SK-MEL-5 (cell line): ENCODE measurements at regions not wholly inside any gene's neighbourhood (a gene's known extent, or its start where the extent isn't known, plus 50 kb on each side); places are given as distances from the start of the nearest gene placed in this dataset.

Experiments
- DNase-seq: peaks from one replicate; pipeline ENCODE4 v3.0.0-alpha.2; 2016; ENCODE audit warnings: low read depth, low spot score
- in situ Hi-C: cut with HindIII; loops from 2 replicates; pipeline ENCODE4 v1.10.0; 2016; ENCODE audit warnings: low sequenced_read_pairs, high pct_unique_total_duplicates, low pct_unique_long_range_greater_than_20kb

DNA sequence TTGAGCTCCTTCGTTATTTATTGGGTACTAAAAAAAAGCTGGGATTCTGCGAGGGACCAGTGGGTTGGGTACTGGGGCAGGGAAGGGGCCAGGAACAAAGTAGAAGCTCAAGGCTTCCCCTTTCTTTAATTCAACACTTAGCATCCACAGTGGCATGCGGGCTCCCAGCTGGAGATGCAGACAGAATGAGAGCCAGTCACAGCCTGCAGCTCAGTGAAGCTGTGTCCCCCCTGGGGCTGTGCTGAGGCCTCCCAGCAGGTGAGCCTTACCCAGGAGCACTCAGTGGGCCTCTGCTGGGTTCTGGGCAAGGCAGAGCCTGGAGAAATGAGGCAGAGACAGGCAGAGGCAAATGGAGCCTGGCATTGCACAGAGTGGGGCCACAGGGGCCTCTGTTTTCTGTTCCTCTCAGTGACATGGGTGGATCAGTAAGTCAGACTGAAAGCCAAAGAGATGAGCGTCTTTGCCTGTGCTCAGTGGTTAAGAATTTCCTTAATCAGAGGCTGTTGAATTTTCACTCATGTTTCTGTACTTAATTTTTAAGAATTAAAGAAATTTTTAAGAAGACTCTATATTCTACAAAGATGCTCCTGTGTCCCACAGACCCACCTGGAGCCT is 181.4 kb upstream of the RBPJ start:
- in situ Hi-C loops, result no loop called here
- DNase-seq, result no peak

DNA sequence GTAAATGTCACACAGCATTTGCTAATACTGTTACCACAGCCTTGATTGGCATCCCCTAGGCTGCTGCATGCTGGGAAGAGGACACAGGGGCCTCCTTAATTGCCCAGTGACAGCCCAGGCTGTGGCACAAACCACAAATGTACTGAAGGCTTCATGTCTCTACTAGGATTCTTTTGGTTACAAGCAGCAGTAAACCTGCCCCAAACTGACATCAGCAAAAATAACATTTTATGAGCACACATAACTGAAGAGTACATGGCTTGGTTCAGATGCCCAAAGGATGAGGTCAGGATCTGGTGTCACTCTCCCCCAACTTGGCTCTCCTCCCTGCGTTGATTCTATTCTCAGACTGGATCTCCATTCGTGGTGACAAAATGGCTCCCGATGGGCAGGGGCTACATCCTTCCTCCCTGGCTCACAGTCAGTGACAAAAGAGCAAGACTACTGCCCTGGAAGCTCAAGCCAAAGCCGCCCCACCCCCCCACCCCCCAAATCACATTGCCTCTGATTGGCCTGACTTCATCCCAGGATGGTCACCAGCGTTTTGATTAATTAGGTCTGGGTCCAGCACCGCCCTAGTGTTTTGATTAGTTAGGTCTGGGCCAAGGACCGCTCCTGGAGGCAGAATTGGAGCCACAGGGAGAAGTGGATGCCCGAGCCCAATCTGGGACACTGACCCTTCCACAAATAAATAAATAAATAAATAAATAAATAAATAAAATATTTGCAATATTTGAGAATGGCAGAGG is 180.5 kb upstream of the RBPJ start:
- no peak for DNase-seq
- in situ Hi-C loops, result no loop called here

DNA sequence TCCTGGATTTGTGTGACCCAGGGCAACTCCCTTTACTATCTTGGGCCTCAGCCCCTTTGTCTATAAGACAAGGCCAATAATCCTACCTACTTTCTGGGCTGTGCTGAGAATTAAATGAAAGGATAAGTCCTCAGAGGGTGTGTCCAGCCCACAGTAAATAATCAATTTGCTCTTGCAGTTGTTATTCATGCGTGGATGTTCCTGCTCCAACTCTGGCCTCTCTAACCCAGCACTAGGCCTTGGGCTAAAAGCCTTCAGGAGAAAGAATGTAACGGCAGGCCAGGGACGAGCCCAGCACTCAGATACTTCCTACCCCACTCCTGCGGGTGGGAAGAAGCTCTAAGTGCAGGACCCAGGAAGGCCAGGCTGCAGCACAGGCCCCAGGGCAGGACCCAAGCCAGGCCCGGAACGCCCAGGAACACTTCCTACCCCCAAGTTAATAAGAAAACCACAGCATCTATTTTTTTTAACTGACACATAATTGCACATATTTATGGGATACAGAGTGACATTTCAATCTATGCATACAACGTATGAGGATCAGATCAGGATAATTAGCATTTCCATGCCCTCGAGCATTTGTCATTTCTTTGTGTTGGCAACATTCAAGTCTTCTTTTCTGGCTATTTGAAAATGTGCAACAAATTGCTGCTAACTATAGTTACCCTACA is 179.6 kb upstream of the RBPJ start:
- no peak for DNase-seq
- in situ Hi-C loops, result no loop called here

DNA sequence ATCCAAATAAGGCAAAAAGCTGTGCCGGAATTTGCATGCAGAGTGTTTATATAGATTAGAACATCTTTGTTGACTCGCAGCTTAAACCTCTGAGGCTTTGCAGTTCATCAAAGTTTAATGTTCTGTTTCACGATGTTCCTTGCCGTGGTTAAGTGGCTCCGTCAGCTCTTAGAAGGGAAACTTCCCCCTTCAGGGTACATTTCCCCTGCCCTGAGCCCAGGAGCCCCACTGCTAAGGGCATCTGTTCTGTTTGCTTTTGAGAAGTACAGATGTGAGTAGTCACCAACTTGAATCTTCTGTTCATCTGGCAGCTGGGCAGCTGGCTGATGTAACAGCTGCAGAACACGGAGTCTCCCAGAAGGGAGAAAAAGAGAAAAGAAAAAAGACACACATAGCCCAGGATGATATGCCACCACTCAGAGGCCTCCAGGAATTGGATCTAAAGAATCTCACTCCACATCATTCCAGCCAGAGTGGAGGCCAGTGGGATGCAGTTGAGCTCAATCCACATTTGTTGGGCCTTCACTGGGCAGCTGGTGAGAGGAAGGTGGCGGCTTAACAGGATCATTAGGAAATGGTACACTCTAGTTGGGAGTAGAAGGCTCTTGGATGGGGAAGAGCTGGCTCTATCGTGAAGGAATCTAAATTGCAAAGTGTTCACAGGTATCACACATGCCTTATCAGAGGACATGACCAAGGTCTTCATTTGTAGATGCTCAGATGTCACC is 178.7 kb upstream of the RBPJ start:
- no peak for DNase-seq
- in situ Hi-C loops, result no loop called here

DNA sequence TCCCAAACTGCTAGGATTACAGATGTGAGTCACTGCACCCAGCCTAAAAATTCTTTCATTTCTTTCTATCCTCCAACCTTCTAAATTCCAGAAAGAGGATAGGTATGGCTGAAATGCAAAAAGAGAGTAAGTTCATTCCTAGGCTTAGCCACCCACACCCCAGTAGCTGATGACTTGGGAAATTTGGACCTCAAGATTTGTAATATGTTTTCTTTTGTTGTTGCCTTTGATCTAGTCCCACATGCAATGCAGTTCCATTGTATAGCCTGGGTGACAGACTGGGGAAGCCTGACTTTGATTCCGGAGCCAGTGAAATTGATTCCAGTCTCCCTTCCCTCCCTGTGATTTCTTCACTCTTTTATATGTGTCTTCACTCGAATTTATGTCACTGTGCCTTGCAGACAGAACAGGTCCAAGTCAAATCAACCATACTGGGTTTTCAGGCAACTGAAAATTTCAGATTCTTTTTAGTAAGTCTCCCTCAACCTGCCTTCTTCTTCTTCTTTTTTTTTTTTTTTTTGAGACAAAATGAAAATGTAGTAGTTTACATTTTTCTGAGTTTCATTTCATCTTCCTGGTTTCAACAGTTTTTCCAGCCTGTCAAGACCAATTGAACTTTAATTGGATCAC is 176.2 kb upstream of the RBPJ start:
- in situ Hi-C loops, result no loop called here
- no peak for DNase-seq

DNA sequence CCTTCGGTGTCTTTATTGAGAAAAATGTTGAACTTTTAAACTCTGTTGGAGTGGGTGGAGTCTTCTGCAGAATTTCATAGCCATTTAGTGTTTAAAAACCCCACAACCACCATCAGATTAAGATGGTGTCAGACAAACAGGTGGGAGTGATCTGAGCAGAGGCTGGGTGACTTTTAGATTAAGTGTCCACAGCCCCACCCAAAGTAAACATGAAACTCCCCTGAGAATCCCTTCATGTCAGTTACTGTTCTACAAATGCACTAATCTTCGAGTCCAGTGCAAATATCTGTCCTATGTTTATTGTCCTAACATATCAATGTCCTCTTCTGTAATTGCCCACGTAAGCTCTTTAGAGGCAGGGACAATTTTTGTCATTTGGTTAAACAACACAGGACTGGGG is 175.6 kb upstream of the RBPJ start:
- no peak for DNase-seq
- in situ Hi-C loops, result no loop called here

DNA sequence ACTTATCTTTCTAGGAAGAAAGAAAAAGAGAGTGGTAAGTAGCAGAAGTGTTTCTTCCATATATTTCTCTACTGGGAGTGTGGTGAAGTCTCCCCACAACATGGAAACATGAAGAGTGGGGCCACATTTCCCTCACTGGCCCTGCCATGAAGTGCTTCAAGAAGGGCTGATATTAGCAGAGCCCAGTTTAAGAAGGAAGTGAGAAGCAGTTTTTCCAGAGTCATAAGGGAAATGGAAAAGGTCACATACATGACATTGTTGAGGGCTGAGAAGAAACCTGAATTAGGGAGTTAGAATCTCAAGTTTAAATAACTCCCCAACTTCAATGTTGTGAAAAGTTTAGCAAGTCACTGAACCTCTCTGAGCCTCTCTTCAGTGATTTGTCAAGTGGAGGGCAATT is 171.9 kb upstream of the RBPJ start:
- in situ Hi-C loops, result no loop called here
- DNase-seq, result no peak

DNA sequence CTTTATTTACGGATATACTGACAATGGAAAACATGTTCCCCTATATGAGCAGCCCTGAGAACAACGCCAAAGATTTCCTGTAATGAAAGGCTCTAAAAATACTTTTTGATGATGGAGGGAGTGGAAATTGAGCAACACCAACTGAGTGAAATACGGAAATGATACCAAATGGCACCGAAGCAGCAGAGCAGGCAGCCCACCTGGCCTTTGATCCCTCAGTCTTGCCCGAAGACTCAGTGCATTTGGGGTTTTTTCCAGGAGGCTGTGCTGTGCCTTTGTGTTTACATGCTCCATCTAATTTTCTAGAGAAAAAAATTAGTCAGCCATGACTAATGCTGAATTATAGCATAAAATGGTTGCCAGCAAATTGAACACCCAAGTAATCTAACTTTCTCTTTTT is 169.9 kb upstream of the RBPJ start:
- DNase-seq, result no peak
- in situ Hi-C loops, result no loop called here

DNA sequence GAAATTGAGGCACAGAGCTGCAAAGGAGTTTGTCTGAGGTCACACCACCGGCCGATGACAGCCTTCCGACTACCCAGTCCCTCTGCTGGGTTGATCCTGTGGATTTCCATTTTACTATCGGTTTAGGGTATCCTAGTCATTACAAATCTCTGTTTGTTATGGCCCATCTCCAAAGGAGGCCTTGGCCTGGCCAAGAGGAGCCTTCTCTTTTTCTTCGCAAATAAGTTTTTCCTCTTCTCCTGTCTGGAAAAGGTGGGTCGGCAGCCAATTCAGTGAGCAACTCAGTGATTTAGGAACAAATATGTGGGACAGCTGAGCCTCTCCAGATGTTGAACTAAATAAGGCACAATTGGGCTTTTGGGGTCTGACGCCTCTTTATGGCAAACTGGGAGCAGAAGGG is 169.2 kb upstream of the RBPJ start:
- in situ Hi-C loops, result no loop called here
- DNase-seq, result no peak

DNA sequence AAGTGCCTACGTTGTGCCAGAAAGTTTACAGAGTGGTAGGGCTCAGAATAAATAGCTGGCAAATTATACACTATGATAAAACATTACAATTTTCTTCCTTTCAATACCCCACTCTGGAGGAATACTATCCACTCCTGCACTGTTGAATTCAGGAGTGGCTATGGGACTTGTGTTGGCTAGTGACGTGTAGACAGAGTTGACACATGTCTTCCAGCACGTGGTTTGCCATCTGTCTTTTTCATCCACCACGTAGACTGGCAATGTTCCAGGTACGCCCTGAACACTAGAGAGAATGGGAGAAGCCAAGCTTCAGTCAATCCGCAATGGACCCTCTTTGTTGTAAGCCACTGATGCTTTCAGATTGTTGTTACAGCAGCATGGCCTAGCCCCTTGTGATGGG is 168.8 kb upstream of the RBPJ start:
- in situ Hi-C loops, result no loop called here
- no peak for DNase-seq

DNA sequence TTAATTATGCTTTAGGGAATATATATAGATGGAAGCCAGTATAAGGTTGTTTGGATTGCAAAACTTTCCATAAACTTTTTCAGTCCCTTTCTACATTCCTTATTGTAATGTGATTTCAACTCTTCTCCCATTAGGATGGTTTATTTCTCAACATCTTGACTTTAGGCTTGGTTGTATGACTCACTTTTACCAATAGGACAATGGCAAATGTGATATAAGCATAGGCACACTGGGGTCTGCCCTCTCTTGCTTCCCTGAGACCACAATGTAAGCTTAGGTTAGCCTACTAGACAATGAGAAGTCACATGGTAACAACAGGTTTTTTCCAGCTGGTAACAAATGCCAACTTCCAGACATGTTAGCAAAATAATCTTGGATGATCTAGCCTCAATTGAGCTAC is 163.3 kb upstream of the RBPJ start:
- in situ Hi-C loops, result no loop called here
- DNase-seq, result no peak

DNA sequence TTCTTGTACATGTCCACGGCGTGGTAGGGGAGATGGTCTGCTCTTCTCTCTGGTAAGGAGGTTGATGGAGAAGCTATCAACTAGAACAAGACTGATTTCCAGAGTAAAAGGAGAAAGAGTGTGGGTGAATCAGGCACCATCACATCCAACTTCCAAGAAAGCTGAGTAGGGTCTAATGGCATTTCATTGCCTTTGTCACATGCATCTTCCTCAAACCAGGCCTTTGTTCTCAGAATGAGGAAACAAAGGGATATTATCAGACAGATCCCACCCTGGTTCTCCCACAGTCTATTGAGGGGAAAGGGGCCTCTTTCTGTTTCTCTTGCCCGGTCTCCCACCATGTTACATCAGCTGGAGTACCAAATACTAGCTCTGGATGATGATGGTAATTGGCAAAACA is 160.2 kb upstream of the RBPJ start:
- no peak for DNase-seq
- in situ Hi-C loops, result no loop called here

DNA sequence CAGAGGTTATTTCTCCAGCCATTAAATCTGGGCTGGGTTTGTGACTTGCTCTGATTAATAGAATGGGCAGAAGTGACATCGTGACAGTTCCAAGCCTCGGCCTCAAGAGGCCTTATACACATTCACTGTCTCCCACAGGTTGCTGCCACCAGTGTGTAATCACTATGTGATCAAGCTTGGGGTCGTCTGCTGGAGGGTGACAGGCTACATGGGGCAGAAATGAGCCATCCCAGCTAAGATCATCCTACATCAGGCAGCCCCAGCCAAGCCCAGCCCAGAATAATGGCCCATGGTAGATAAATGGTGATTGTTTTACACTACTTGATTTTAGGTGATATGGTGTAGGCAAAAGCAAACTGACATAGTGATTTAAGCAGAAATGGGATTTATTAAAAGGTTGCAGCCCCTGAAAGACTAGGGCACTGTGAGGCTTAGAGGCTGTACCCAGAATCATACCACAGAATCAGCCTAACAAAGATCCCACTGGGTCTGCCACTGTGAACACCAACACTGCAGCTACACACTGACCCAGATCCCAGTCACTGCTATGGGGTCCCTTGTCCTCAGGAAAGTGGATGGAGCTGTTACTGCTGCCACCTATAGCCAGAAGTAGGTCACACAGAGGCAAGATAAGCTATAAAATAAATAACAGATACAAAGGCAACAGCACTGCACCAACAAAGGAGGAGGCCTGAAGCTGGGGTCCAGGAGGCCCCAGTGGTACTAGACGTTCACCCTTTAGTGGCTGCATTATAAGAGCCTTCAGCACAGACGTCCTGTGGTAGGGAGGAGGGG is 159.6 kb upstream of the RBPJ start:
- in situ Hi-C loops, result no loop called here
- peak; percentile 54 for DNase-seq

DNA sequence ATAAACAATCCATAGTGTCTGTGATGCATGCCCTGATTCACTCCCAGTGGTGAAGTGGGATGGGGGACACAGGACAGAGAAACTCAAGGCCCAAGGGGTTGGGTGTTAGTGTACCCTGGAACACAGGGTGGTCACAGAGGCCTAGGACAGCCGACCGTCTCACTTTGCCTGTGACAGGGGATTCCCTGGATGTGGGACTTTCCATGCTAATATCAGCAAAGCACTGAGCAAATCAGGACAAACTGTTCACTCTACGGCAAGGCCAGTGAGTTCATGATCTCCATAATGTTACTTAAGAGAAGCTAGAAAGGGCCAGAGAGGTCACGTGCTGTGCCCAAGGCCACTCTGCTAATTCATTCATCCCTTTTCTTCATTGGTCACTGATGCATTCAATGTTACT is 158.7 kb upstream of the RBPJ start:
- no peak for DNase-seq
- in situ Hi-C loops, result no loop called here

DNA sequence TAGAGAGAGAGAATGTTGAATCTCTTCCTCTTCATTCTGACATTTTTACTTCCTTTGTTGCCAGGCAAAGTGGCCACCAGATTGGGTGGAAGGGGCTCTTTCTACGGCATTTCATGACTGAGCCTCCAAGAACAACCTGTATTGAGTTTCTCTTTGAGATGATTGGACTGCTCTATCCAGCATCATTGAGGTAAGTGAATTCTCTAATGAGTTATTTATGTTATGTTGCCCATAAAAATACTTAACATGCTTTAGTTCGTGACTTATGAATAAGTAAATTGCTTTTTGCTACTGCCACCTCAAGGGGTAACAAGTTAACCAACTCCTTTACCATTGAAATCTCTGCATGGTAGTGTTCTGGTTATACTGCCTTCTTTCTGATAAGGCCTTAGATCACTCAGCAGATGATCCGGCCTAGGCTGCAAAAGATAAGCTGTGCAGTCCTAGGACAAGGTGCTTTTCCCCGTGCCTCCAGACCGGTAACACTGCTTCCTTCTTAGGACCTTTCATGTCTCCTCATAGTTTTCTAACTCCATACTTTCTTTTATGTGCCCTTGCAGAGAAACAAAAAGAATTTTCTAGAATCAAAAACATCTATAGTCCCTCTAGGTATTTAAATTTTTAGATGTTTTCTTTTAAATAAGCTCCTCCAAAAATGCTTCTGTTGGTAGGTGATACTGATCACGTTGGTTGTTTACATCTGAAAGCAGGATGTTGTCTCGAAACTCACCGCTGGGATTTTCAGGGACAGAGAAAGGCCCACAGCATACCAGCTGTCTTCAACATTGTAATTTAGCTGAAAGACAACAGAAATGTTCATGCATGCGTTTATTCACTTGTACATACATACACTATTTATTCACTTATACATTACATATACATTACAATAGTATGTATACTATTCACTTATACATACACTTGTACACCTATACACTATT is 157.1 kb upstream of the RBPJ start:
- DNase-seq, result no peak
- in situ Hi-C loops, result no loop called here

DNA sequence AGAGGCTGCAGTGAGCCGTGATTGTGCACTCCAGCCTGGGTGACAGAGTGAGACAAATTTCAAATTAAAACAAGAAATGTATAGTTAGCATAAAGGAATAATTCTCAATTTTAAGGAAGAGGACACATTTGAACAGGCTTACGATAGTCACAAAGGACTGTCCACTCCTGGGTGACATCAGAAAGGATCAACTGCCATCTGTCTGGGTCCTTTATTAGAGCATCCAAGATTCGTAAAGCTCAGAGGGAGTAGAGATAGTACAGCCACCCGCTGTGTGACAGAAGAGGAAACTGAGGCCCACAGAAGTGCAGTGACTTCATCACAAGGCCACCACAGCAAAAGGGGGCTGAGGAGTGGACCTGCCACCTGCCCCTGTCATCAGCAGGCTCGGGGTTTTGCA is 149.3 kb upstream of the RBPJ start:
- DNase-seq, result no peak
- in situ Hi-C loops, result no loop called here
